HepG2 (cell line): ENCODE measurements at regions not wholly inside any gene's neighbourhood (a gene's known extent, or its start where the extent isn't known, plus 50 kb on each side); places are given as distances from the start of the nearest gene placed in this dataset.
A peak's percentile ranks its signal among the peaks of the same experiment; 100 is the strongest.

ENCODE experiments used
- CENPT ChIP-seq: sonication (generic); formaldehyde crosslinking; IDR thresholded peaks from 2 replicates; pipeline ENCODE4 v1.8.0; 2022; ENCODE audit warnings: low read depth, mild to moderate bottlenecking, moderate library complexity, missing genetic modification reagents
- EP300 ChIP-seq, 3 experiments: sonication (generic) in 1 of 3; formaldehyde crosslinking in 1 of 3; IDR thresholded peaks; 2 replicates each; pipeline versions ENCODE4 v1.5.1 to v1.6.1; 2011 to 2020; ENCODE audit warnings: low read depth in 2 of 3, low read length in 2 of 3, borderline replicate concordance in 1 of 3, improper control_type of control experiment in 1 of 3, mild to moderate bottlenecking in 1 of 3, missing genetic modification reagents in 1 of 3, moderate library complexity in 1 of 3
- FOXA3 ChIP-seq: IDR thresholded peaks from 2 replicates; pipeline ENCODE4 v1.6.1; 2016; ENCODE audit warnings: missing genetic modification reagents, missing compliant biosample characterization
- FOXK1 ChIP-seq: sonication (generic); formaldehyde crosslinking; IDR thresholded peaks from 2 replicates; pipeline ENCODE4 v1.4.0; 2020; ENCODE audit warnings: low read depth, missing genetic modification reagents, borderline replicate concordance
- HMGA1 ChIP-seq: sonication (generic); formaldehyde crosslinking; conservative IDR thresholded peaks from 2 replicates; pipeline ENCODE4 v1.4.0; 2020; ENCODE audit warnings: missing genetic modification reagents
- HOXA5 ChIP-seq: sonication (generic); formaldehyde crosslinking; IDR thresholded peaks from 2 replicates; pipeline ENCODE4 v1.4.0; 2020; ENCODE audit warnings: missing genetic modification reagents
- KDM6A ChIP-seq: IDR thresholded peaks from 2 replicates; pipeline ENCODE4 v1.6.1; 2016; ENCODE audit warnings: low read depth
- MEIS2 ChIP-seq: sonication (generic); formaldehyde crosslinking; IDR thresholded peaks from 2 replicates; pipeline ENCODE4 v1.9.0; 2021; ENCODE audit warnings: mild to moderate bottlenecking, missing genetic modification reagents
- NFE2 ChIP-seq: sonication (generic); formaldehyde crosslinking; IDR thresholded peaks from 2 replicates; pipeline ENCODE4 v1.4.0; 2020; ENCODE audit warnings: missing genetic modification reagents
- POLR2AphosphoS2 ChIP-seq: IDR thresholded peaks from 2 replicates; pipeline ENCODE4 v1.6.1; 2011; ENCODE audit warnings: low read depth, low read length, improper control_type of control experiment
- SNAPC2 ChIP-seq: sonication (generic); formaldehyde crosslinking; IDR thresholded peaks from 2 replicates; pipeline ENCODE4 v1.8.1; 2022; ENCODE audit warnings: mild to moderate bottlenecking, missing genetic modification reagents
- SNAPC4 ChIP-seq: sonication (generic); formaldehyde crosslinking; IDR thresholded peaks from 2 replicates; pipeline ENCODE4 v1.4.0; 2020; ENCODE audit warnings: mild to moderate bottlenecking, missing genetic modification reagents
- SRSF9 ChIP-seq: fragments of 200-400 bp; formaldehyde crosslinking; IDR thresholded peaks from 2 replicates; pipeline ENCODE4 v1.6.1; 2018; ENCODE audit warnings: borderline replicate concordance, mild to moderate bottlenecking, low read depth, low read length; ENCODE audit not compliant: insufficient read depth, poor library complexity, severe bottlenecking
- TMF1 ChIP-seq: sonication (generic); formaldehyde crosslinking; IDR thresholded peaks from 2 replicates; pipeline ENCODE4 v1.8.1; 2022; ENCODE audit warnings: low read depth, missing genetic modification reagents
- ZC3H4 ChIP-seq: sonication (generic); formaldehyde crosslinking; IDR thresholded peaks from 2 replicates; pipeline ENCODE4 v1.4.0; 2020; ENCODE audit warnings: missing genetic modification reagents, borderline replicate concordance
- ZNF335 ChIP-seq: sonication (generic); formaldehyde crosslinking; IDR thresholded peaks from 2 replicates; pipeline ENCODE4 v1.4.0; 2020; ENCODE audit warnings: missing genetic modification reagents
- ZNF33B ChIP-seq: sonication (generic); formaldehyde crosslinking; IDR thresholded peaks from 2 replicates; pipeline ENCODE4 v1.5.1; 2020; ENCODE audit warnings: mild to moderate bottlenecking, missing genetic modification reagents
- ZNF441 ChIP-seq: sonication (generic); formaldehyde crosslinking; IDR thresholded peaks from 2 replicates; pipeline ENCODE4 v1.7.0; 2021; ENCODE audit warnings: missing genetic modification reagents, borderline replicate concordance
- ZNF569 ChIP-seq: sonication (generic); formaldehyde crosslinking; IDR thresholded peaks from 2 replicates; pipeline ENCODE4 v1.5.0; 2020; ENCODE audit warnings: mild to moderate bottlenecking, missing genetic modification reagents, moderate library complexity, borderline replicate concordance
- ZNF703 ChIP-seq: sonication (generic); formaldehyde crosslinking; IDR thresholded peaks from 2 replicates; pipeline ENCODE4 v1.5.1; 2020; ENCODE audit warnings: missing genetic modification reagents, mild to moderate bottlenecking, moderate library complexity, borderline replicate concordance
- ZNF761 ChIP-seq: sonication (generic); formaldehyde crosslinking; conservative IDR thresholded peaks from 2 replicates; pipeline ENCODE4 v1.4.0; 2020; ENCODE audit warnings: mild to moderate bottlenecking, missing genetic modification reagents
- ZNF792 ChIP-seq: IDR thresholded peaks from 2 replicates; pipeline ENCODE4 v1.6.1; 2016
- ZNF839 ChIP-seq: sonication (generic); formaldehyde crosslinking; IDR thresholded peaks from 2 replicates; pipeline ENCODE4 v1.4.0; 2020; ENCODE audit warnings: missing genetic modification reagents, mild to moderate bottlenecking, borderline replicate concordance
- TF ChIP-seq, protein P1 (sequence below): sonication (generic); formaldehyde crosslinking; IDR thresholded peaks from 2 replicates; pipeline ENCODE4 v1.4.0; 2020; ENCODE audit warnings: missing genetic modification reagents

- TF ChIP-seq ZNF839 (no peak), KDM6A (peak; percentile 82), ZNF792 (no peak), FOXK1 (CRISPR knock-in tag) (peak; percentile 66; the same call in 1 of the 2 replicates), POLR2AphosphoS2 (no peak), FOXA3 (CRISPR knock-in tag) (peak; percentile 71), NFE2 (CRISPR knock-in tag) (no peak), ZNF441 (CRISPR knock-in tag) (no peak), ZNF761 (CRISPR knock-in tag) (no peak), SRSF9 (no peak), CENPT (CRISPR knock-in tag) (no peak), ZNF703 (no peak), HOXA5 (CRISPR knock-in tag) (no peak), SNAPC2 (CRISPR knock-in tag) (no peak), TMF1 (CRISPR knock-in tag) (no peak), EP300 (IDR thresholded peaks at IDR 0.05; ENCODE audit: low read depth in 2 of 2, low read length in 2 of 2) (peak in 1 of 2 experiments; percentile 26; a peak in 1 of 4 replicates), EP300 (CRISPR knock-in tag; IDR thresholded peaks at IDR 0.05; ENCODE audit: borderline replicate concordance) (no peak), ZNF569 (CRISPR knock-in tag) (no peak), MEIS2 (CRISPR knock-in tag) (peak; percentile 30; the same call in 1 of the 2 replicates), HMGA1 (CRISPR knock-in tag) (no peak), ZNF335 (0 out of 2 replicates have a peak, but pooled peaks have one; percentile 30), ZNF33B (CRISPR knock-in tag) (no peak), ZC3H4 (CRISPR knock-in tag) (no peak), SNAPC4 (CRISPR knock-in tag) (no peak)
- TF ChIP-seq, protein P1, sequence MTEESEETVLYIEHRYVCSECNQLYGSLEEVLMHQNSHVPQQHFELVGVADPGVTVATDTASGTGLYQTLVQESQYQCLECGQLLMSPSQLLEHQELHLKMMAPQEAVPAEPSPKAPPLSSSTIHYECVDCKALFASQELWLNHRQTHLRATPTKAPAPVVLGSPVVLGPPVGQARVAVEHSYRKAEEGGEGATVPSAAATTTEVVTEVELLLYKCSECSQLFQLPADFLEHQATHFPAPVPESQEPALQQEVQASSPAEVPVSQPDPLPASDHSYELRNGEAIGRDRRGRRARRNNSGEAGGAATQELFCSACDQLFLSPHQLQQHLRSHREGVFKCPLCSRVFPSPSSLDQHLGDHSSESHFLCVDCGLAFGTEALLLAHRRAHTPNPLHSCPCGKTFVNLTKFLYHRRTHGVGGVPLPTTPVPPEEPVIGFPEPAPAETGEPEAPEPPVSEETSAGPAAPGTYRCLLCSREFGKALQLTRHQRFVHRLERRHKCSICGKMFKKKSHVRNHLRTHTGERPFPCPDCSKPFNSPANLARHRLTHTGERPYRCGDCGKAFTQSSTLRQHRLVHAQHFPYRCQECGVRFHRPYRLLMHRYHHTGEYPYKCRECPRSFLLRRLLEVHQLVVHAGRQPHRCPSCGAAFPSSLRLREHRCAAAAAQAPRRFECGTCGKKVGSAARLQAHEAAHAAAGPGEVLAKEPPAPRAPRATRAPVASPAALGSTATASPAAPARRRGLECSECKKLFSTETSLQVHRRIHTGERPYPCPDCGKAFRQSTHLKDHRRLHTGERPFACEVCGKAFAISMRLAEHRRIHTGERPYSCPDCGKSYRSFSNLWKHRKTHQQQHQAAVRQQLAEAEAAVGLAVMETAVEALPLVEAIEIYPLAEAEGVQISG: peak; percentile 44; the same call in 1 of the 2 replicates
These were observed 307.7 kb upstream of the ARSJ start (continued) for GRCh38 chr4:114287079-114287696.
